ENCODE measurements at regions not wholly inside any gene's neighbourhood (a gene's known extent, or its start where the extent isn't known, plus 50 kb on each side); places are given as distances from the start of the nearest gene placed in this dataset.
"Not testable (repeated sequence)": the region's sequence is repeated elsewhere in the genome, so short reads cannot be mapped to it uniquely, and the experiment has no call there.

DNA sequence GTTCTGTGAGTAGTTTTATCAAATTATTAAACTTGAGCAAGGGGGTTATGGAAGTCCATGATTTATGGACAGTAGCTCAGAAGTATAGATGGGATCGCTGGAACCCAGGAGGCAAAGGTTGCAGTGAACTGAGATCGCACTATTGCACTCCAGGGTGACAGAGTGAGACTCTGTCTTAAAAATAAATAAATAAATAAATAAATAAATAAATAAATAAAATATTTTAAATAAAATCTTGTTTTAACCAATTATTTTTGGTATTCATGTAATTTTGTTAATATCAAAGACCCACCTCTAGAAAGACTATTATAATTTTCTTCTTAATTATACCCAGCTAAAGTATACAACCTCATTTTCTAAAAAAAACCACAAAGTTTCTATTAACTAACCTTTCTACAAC lies 134.3 kb downstream of the ZNF37A start:
- no peaks in the 10 kb centered on the region for H3K4me1 Mint-ChIP-seq
- Histone ChIP-seq H3K27me3 (ENCODE audit: control insufficient read depth in 2 of 2, insufficient read depth in 2 of 2, low read length in 2 of 2) (no peaks in the 10 kb centered on the region), H3K9ac (ENCODE audit: insufficient read depth, low read length, poor library complexity, severe bottlenecking) (no peak overlapping the region), H2AFZ (ENCODE audit: insufficient read depth, low read depth, low read length, poor library complexity, severe bottlenecking) (no peak overlapping the region), H3K4me3 (replicated peaks in 1 of 3; ENCODE audit: low read depth in 2 of 3, low read length in 3 of 3) (no peak overlapping the region), H3K9me3 (replicated peaks in 1 of 2; ENCODE audit: control insufficient read depth in 1 of 2, insufficient read depth in 1 of 2, low read length in 2 of 2) (peaks cover 29 to 35% of the 10 kb centered on the region in 2 donors), H3K4me1 (ENCODE audit: control insufficient read depth in 1 of 2, insufficient read depth in 2 of 2, low read length in 2 of 2) (no peaks in the 10 kb centered on the region), H3K27ac (ENCODE audit: low read depth in 1 of 2, low read length in 2 of 2) (no peak overlapping the region), H3K4me2 (replicated peaks; ENCODE audit: extremely low read depth, low read length, poor library complexity, severe bottlenecking) (no peak overlapping the region), H3K36me3 (replicated peaks in 1 of 2; ENCODE audit: control insufficient read depth in 1 of 2, insufficient read depth in 2 of 2, low read length in 2 of 2) (no peaks in the 10 kb centered on the region), H3K79me2 (ENCODE audit: insufficient read depth, low read length) (no peaks in the 10 kb centered on the region), H4K20me1 (ENCODE audit: insufficient read depth, low read length) (no peaks in the 10 kb centered on the region)
- TF ChIP-seq, protein P1, sequence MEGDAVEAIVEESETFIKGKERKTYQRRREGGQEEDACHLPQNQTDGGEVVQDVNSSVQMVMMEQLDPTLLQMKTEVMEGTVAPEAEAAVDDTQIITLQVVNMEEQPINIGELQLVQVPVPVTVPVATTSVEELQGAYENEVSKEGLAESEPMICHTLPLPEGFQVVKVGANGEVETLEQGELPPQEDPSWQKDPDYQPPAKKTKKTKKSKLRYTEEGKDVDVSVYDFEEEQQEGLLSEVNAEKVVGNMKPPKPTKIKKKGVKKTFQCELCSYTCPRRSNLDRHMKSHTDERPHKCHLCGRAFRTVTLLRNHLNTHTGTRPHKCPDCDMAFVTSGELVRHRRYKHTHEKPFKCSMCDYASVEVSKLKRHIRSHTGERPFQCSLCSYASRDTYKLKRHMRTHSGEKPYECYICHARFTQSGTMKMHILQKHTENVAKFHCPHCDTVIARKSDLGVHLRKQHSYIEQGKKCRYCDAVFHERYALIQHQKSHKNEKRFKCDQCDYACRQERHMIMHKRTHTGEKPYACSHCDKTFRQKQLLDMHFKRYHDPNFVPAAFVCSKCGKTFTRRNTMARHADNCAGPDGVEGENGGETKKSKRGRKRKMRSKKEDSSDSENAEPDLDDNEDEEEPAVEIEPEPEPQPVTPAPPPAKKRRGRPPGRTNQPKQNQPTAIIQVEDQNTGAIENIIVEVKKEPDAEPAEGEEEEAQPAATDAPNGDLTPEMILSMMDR (IDR thresholded peaks at IDR 0.05), result no peak
- H3K27me3 Mint-ChIP-seq (ENCODE audit: low read depth in 3 of 3), result no peaks in the 10 kb centered on the region
- intact Hi-C loops (cut with micrococcal nuclease), result no loop called here
- no peak overlapping the region for H3K4me3 Mint-ChIP-seq
- H3K9me3 Mint-ChIP-seq, result peaks cover 15 to 34% (median 22%) of the 10 kb centered on the region in 7 donors
- no peak for DNase-seq
- H3K27ac Mint-ChIP-seq, result no peak overlapping the region
- no CpG with 5 or more reads among the region's 2 CpGs for WGBS (ENCODE audit: insufficient coverage)
- no peaks in the 10 kb centered on the region for H3K36me3 Mint-ChIP-seq

DNA sequence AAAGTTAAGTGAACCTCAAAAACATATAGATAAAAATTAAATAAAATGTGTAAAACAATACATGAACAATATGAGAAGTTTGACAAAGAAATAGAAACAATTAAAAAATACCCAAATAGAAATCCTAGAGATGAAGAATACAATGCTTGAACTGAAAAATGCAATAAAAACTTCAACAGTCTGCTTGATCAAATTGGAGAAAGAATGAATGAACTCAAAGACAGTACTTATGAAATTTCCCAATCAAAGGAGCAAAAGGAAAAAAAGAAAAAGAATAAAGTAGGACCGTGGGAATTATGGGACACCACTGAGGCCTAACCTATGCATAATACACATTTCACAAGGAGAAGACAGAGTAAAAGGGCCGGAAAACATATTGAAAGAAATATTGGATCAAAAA lies 144.3 kb downstream of the ZNF37A start:
- H3K9ac ChIP-seq (ENCODE audit: insufficient read depth, low read length, poor library complexity, severe bottlenecking); H3K27ac Mint-ChIP-seq; H2AFZ ChIP-seq (ENCODE audit: insufficient read depth, low read depth, low read length, poor library complexity, severe bottlenecking); H3K27me3 Mint-ChIP-seq (ENCODE audit: low read depth in 3 of 3); H3K4me3 Mint-ChIP-seq; H3K4me3 ChIP-seq (replicated peaks in 1 of 3; ENCODE audit: low read depth in 2 of 3, low read length in 3 of 3); H3K27ac ChIP-seq (ENCODE audit: low read depth in 1 of 2, low read length in 2 of 2); H3K36me3 ChIP-seq (replicated peaks in 1 of 2; ENCODE audit: control insufficient read depth in 1 of 2, insufficient read depth in 2 of 2, low read length in 2 of 2); H3K79me2 ChIP-seq (ENCODE audit: insufficient read depth, low read length); H3K4me1 Mint-ChIP-seq; H3K4me2 ChIP-seq (replicated peaks; ENCODE audit: extremely low read depth, low read length, poor library complexity, severe bottlenecking); H3K4me1 ChIP-seq (ENCODE audit: control insufficient read depth in 1 of 2, insufficient read depth in 2 of 2, low read length in 2 of 2); H3K27me3 ChIP-seq (ENCODE audit: control insufficient read depth in 2 of 2, insufficient read depth in 2 of 2, low read length in 2 of 2); DNase-seq; H3K36me3 Mint-ChIP-seq; intact Hi-C loops (cut with micrococcal nuclease); H4K20me1 ChIP-seq (ENCODE audit: insufficient read depth, low read length): not testable (repeated sequence)
- peaks cover 8 to 18% (median 14%) of the 10 kb centered on the region in 7 donors for H3K9me3 Mint-ChIP-seq
- peaks cover 8 to 11% of the 10 kb centered on the region in 2 donors for H3K9me3 ChIP-seq (replicated peaks in 1 of 2; ENCODE audit: control insufficient read depth in 1 of 2, insufficient read depth in 1 of 2, low read length in 2 of 2)
- WGBS (ENCODE audit: insufficient coverage), result no CpG with 5 or more reads among the region's 2 CpGs

DNA sequence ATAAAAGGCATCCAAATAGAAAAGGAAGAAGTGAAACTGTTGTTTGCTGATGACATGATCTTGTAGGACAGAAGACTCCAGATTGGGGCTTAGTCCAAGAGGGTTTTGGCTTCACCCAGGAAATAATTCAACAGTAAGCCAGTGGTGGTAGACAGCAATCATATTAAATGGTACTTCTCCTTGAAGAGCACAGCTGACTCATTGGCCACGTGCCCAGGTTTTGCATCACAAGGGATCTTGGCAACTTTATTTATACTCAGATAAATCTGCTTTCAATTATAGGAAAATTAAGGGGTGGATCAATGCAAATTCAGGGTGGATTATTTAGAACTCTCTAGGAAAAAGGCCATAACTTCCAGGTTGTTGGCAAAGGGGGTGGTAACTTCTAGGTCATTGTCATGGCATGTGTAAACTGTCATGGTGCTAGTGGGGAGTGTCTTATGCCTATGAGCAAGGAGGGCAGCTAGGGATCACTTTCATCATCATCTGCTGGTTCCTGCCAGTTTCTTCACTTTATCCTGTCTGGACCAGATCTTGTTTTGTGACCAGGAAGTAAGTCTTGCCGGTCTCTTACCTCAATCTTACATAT lies 148.0 kb downstream of the ZNF37A start:
- H4K20me1 ChIP-seq (ENCODE audit: insufficient read depth, low read length); H3K79me2 ChIP-seq (ENCODE audit: insufficient read depth, low read length); H3K4me2 ChIP-seq (replicated peaks; ENCODE audit: extremely low read depth, low read length, poor library complexity, severe bottlenecking); H3K27ac Mint-ChIP-seq; H3K4me3 ChIP-seq (replicated peaks in 1 of 3; ENCODE audit: low read depth in 2 of 3, low read length in 3 of 3); intact Hi-C loops (cut with micrococcal nuclease); H3K9ac ChIP-seq (ENCODE audit: insufficient read depth, low read length, poor library complexity, severe bottlenecking); DNase-seq; H3K36me3 ChIP-seq (replicated peaks in 1 of 2; ENCODE audit: control insufficient read depth in 1 of 2, insufficient read depth in 2 of 2, low read length in 2 of 2); H3K27ac ChIP-seq (ENCODE audit: low read depth in 1 of 2, low read length in 2 of 2); H3K27me3 ChIP-seq (ENCODE audit: control insufficient read depth in 2 of 2, insufficient read depth in 2 of 2, low read length in 2 of 2); H2AFZ ChIP-seq (ENCODE audit: insufficient read depth, low read depth, low read length, poor library complexity, severe bottlenecking); H3K27me3 Mint-ChIP-seq (ENCODE audit: low read depth in 3 of 3); H3K36me3 Mint-ChIP-seq; H3K4me1 ChIP-seq (ENCODE audit: control insufficient read depth in 1 of 2, insufficient read depth in 2 of 2, low read length in 2 of 2); H3K4me1 Mint-ChIP-seq; H3K4me3 Mint-ChIP-seq: not testable (repeated sequence)
- H3K9me3 ChIP-seq (replicated peaks in 1 of 2; ENCODE audit: control insufficient read depth in 1 of 2, insufficient read depth in 1 of 2, low read length in 2 of 2), result peaks cover 14 to 16% of the 10 kb centered on the region in 2 donors
- peaks cover 10 to 28% (median 19%) of the 10 kb centered on the region in 7 donors for H3K9me3 Mint-ChIP-seq
- WGBS (ENCODE audit: insufficient coverage), result no CpG with 5 or more reads among the region's 2 CpGs

DNA sequence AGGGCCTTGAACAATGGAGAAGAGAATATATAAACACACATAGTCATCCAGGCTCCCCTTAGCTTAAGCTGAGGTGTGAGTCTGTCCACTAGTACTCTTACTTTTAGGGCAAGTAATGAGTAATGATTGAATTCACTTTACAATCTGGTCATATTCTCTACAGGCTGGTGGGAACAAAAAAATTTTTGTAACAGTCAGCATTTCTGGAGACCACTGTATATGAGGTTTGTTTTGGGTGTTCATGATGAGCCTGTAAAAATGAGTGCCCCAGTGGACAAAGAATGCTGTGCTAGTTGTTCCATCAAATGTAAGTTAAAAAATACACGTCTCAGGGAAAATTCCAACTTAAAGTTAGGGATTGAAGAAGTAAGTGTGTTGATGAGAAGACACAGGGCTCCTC lies 154.0 kb downstream of the ZNF37A start:
- H3K27me3 Mint-ChIP-seq (ENCODE audit: low read depth in 3 of 3); H3K27me3 ChIP-seq (ENCODE audit: control insufficient read depth in 2 of 2, insufficient read depth in 2 of 2, low read length in 2 of 2); H3K4me1 Mint-ChIP-seq; H3K79me2 ChIP-seq (ENCODE audit: insufficient read depth, low read length); H3K27ac ChIP-seq (ENCODE audit: low read depth in 1 of 2, low read length in 2 of 2); H3K27ac Mint-ChIP-seq; H3K36me3 ChIP-seq (replicated peaks in 1 of 2; ENCODE audit: control insufficient read depth in 1 of 2, insufficient read depth in 2 of 2, low read length in 2 of 2); intact Hi-C loops (cut with micrococcal nuclease); H2AFZ ChIP-seq (ENCODE audit: insufficient read depth, low read depth, low read length, poor library complexity, severe bottlenecking); H3K4me3 Mint-ChIP-seq; H3K4me3 ChIP-seq (replicated peaks in 1 of 3; ENCODE audit: low read depth in 2 of 3, low read length in 3 of 3); H3K36me3 Mint-ChIP-seq; H4K20me1 ChIP-seq (ENCODE audit: insufficient read depth, low read length); H3K9ac ChIP-seq (ENCODE audit: insufficient read depth, low read length, poor library complexity, severe bottlenecking); H3K4me1 ChIP-seq (ENCODE audit: control insufficient read depth in 1 of 2, insufficient read depth in 2 of 2, low read length in 2 of 2); DNase-seq; H3K4me2 ChIP-seq (replicated peaks; ENCODE audit: extremely low read depth, low read length, poor library complexity, severe bottlenecking): not testable (repeated sequence)
- no CpG with 5 or more reads among the region's 1 CpG for WGBS (ENCODE audit: insufficient coverage)
- peaks cover 11 to 20% of the 10 kb centered on the region in 2 donors for H3K9me3 ChIP-seq (replicated peaks in 1 of 2; ENCODE audit: control insufficient read depth in 1 of 2, insufficient read depth in 1 of 2, low read length in 2 of 2)
- H3K9me3 Mint-ChIP-seq, result peaks cover 14 to 41% (median 23%) of the 10 kb centered on the region in 7 donors

All from CD14-positive monocyte (primary cell).